GM12892 (cell line): ENCODE measurements at regions not wholly inside any gene's neighbourhood (a gene's known extent, or its start where the extent isn't known, plus 50 kb on each side); places are given as distances from the start of the nearest gene placed in this dataset.
A peak's percentile ranks its signal among the peaks of the same experiment; 100 is the strongest.
"Not testable (repeated sequence)": the region's sequence is repeated elsewhere in the genome, so short reads cannot be mapped to it uniquely, and the experiment has no call there.

Source experiments
- DNase-seq: peaks from one replicate; pipeline ENCODE4 v3.0.0; 2011; ENCODE audit not compliant: insufficient read length
- FAIRE-seq: peaks from 2 replicates; lab custom pipeline; 2011; peaks lifted over from hg19 to GRCh38; lab: Jason Lieb, UNC
- POLR2A ChIP-seq: IDR thresholded peaks from 2 replicates; pipeline ENCODE4 v1.6.1; 2011; ENCODE audit warnings: low read depth, low read length, control low read depth
- POLR2AphosphoS5 ChIP-seq: IDR thresholded peaks from 2 replicates; pipeline ENCODE4 v1.6.1; 2011; ENCODE audit warnings: low read depth, low read length, control low read depth
- TAF1 ChIP-seq: IDR thresholded peaks from 2 replicates; pipeline ENCODE4 v1.6.1; 2011; ENCODE audit warnings: low read depth, mild to moderate bottlenecking, control low read depth, low read length, borderline replicate concordance

- DNase-seq: no peak
- TF ChIP-seq TAF1 (no peak), POLR2AphosphoS5 (no peak)
- no peak for FAIRE-seq
Measured at GRCh38 chr2:190150413-190150812, 87.9 kb upstream of the MSTN start.

DNA sequence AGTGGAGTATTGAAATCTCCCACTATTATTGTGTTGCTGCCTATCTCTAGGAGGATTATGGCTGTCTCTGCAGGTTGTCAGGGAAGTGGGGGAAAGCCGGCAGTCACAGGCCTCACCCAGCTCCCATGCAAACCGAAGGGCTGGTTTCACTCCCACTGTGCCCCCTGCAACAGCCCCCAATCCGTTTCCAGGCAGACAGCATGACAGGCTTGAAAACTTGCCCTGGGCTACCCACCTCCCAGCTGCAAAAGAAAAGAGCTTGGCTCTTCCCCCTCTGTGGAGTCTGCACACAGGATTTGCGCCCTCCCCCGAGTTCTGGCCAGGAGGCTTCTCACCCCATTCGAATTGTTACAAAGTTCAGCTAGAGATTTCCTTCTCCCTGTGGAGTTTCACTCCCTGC, 87.4 kb upstream of the MSTN start:
- FAIRE-seq (no peak), DNase-seq (no peak)
- TF ChIP-seq TAF1 (no peak), POLR2AphosphoS5 (no peak), POLR2A (no peak)

GRCh38 chr2:190149200-190149599, 86.7 kb upstream of the MSTN start:
- TF ChIP-seq POLR2A (no peak), TAF1 (no peak), POLR2AphosphoS5 (no peak)
- DNase-seq (no peak), FAIRE-seq (no peak)

DNA sequence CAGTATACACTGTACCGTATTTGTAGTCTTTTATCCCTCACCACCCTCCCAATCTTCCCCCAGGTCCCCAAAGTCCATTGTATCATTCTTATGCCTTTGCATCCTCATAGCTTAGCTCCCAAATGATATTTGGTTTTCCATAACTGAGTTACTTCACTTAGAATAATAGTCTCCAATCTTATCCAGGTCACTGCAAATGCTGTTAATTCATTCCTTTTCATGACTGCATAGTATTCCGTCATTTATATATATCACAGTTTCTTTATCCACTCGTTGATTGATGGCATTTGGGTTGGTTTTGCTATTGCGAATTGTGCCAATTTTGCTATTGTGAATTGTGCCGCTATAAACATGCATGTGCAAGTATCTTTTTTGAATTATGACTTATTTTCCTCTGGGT, 83.6 kb upstream of the MSTN start:
- not testable (repeated sequence) for DNase-seq, FAIRE-seq

- FAIRE-seq, DNase-seq: not testable (repeated sequence)
Measured at GRCh38 chr2:190140474-190140873, 77.9 kb upstream of the MSTN start.

- no peak for FAIRE-seq
- DNase-seq: no peak
- TF ChIP-seq POLR2A (no peak), TAF1 (no peak), POLR2AphosphoS5 (no peak)
Measured at GRCh38 chr2:190139371-190139770, 76.8 kb upstream of the MSTN start.

GRCh38 chr2:190138032-190138431, 75.5 kb upstream of the MSTN start:
- DNase-seq (no peak), FAIRE-seq (no peak)
- TF ChIP-seq POLR2AphosphoS5 (no peak), POLR2A (no peak), TAF1 (no peak)

DNA sequence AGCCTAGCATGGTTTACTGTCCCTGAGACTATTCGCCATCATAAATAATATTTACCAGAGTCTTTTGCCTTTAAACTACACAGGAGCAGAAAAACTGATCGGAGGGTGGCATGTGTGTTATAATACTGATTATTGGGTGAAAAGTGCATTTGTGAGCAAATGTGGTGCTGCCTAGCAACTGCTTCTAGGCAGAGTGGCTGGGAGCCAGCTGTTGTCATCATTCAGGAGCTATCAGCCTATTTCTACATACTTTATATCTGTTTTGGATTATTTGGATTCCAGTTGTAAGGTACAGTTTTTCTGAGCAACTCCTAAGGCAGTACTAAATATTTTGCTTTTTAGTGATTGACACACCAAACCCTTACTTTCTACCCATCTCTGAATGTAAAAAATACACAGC, 75.0 kb upstream of the MSTN start:
- FAIRE-seq (peak; percentile 30), DNase-seq (no peak)
- TF ChIP-seq POLR2A: no peak
- no peak for TF ChIP-seq TAF1
- no peak for TF ChIP-seq POLR2AphosphoS5

- no peak for DNase-seq
- no peak for FAIRE-seq
- TF ChIP-seq POLR2A: no peak
- TF ChIP-seq TAF1: no peak
- TF ChIP-seq POLR2AphosphoS5: no peak
Measured at GRCh38 chr2:190136825-190137224, 74.3 kb upstream of the MSTN start.

GRCh38 chr2:190136259-190136658, 73.7 kb upstream of the MSTN start:
- TF ChIP-seq POLR2AphosphoS5 (no peak), POLR2A (no peak), TAF1 (no peak)
- FAIRE-seq: no peak
- DNase-seq: no peak

- TF ChIP-seq POLR2AphosphoS5 (no peak), POLR2A (no peak), TAF1 (no peak)
- DNase-seq (no peak), FAIRE-seq (no peak)
Measured at GRCh38 chr2:190129421-190130199, 67.1 kb upstream of the MSTN start.

GRCh38 chr2:190127651-190128050, 65.1 kb upstream of the MSTN start:
- no peak for TF ChIP-seq TAF1
- no peak for TF ChIP-seq POLR2AphosphoS5
- no peak for TF ChIP-seq POLR2A
- DNase-seq (no peak), FAIRE-seq (no peak)

- no peak for FAIRE-seq
Measured at GRCh38 chr2:190126798-190127197, 64.3 kb upstream of the MSTN start.

More at GRCh38 chr2:190126798-190127197, 64.3 kb upstream of the MSTN start:
- DNase-seq: no peak
- no peak for TF ChIP-seq TAF1
- no peak for TF ChIP-seq POLR2AphosphoS5
- TF ChIP-seq POLR2A: no peak
